ENCODE measurements at regions not wholly inside any gene's neighbourhood (a gene's known extent, or its start where the extent isn't known, plus 50 kb on each side); places are given as distances from the start of the nearest gene placed in this dataset.

DNA sequence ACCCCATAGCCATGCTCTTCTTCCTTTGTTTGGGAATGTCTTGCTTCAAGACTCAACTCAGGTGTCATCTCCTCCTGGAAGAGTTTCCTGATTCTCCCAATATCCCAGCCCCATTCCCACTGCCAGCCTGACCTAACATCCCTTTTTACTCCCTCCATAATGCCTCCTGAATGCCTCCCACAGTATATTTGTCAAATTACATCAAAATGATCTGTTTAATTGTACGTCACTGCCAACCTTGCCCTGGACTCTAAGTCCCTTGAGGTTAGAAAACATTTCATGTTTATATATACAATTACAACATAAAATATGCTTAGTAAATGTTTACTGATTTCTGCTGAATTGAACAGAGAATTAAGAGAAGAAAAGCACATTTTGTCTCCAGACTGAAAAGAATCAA is 301.6 kb upstream of the PDE4D start:
- Mint-ChIP-seq H3K27me3 (no peaks in the 10 kb centered on the region), H3K4me3 (no peak overlapping the region), H3K36me3 (no peaks in the 10 kb centered on the region), H3K9me3 (peaks cover 14% of the 10 kb centered on the region), H3K4me1 (ENCODE audit: low read depth in 2 of 2) (no peaks in the 10 kb centered on the region), H3K27ac (no peak overlapping the region)
- no peak for DNase-seq (ENCODE audit: low spot score)
- ATAC-seq = no peak

GRCh38 chr5:60185231-60186099 is 291.9 kb upstream of the PDE4D start:
- Mint-ChIP-seq H3K4me3 (no peak overlapping the region), H3K27ac (no peak overlapping the region), H3K4me1 (ENCODE audit: low read depth in 2 of 2) (no peaks in the 10 kb centered on the region), H3K27me3 (no peaks in the 10 kb centered on the region), H3K36me3 (no peaks in the 10 kb centered on the region), H3K9me3 (peaks cover 4% of the 10 kb centered on the region)
- DNase-seq (ENCODE audit: low spot score) (no peak), ATAC-seq (no peak)

GRCh38 chr5:60184606-60185005 is 291.1 kb upstream of the PDE4D start:
- Mint-ChIP-seq H3K9me3 (peaks cover 4% of the 10 kb centered on the region), H3K4me3 (no peak overlapping the region), H3K27me3 (no peaks in the 10 kb centered on the region)

DNA sequence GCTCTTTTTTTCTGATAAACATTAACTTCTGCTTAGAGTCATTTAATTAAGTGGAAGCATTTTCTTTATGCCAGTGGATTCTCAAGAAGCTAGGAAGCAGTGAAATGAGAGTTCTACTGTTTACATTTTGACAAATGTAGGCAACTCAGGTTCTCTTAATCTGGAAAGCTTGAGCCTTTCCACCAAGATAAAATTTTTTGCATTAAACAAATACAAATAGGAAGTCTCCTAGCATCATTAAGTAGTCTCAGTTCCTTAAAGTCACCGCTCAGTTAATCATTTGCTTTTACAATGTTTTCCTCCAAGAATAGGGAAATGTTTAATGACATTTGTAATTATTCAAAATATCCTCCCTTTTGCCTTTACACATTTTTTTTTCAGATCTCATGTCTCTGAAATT is 290.4 kb upstream of the PDE4D start:
- ATAC-seq = no peak
- H3K4me1 Mint-ChIP-seq (ENCODE audit: low read depth in 2 of 2) = no peaks in the 10 kb centered on the region

More at GRCh38 chr5:60184606-60185005, 291.1 kb upstream of the PDE4D start:
- Mint-ChIP-seq H3K36me3 (no peaks in the 10 kb centered on the region), H3K4me1 (ENCODE audit: low read depth in 2 of 2) (no peaks in the 10 kb centered on the region), H3K27ac (no peak overlapping the region)
- ATAC-seq (no peak), DNase-seq (ENCODE audit: low spot score) (no peak)

GRCh38 chr5:60178101-60178500 is 284.6 kb upstream of the PDE4D start:
- H3K4me3 Mint-ChIP-seq = no peak overlapping the region
- no peak for DNase-seq (ENCODE audit: low spot score)
- H3K27ac Mint-ChIP-seq = no peak overlapping the region
- ATAC-seq = no peak
- H3K9me3 Mint-ChIP-seq = peaks cover 9% of the 10 kb centered on the region
- H3K4me1 Mint-ChIP-seq (ENCODE audit: low read depth in 2 of 2) = no peaks in the 10 kb centered on the region
- H3K36me3 Mint-ChIP-seq = no peaks in the 10 kb centered on the region
- no peaks in the 10 kb centered on the region for H3K27me3 Mint-ChIP-seq

More for the DNA sequence above, 290.4 kb upstream of the PDE4D start:
- Mint-ChIP-seq H3K36me3 (no peaks in the 10 kb centered on the region), H3K27me3 (no peaks in the 10 kb centered on the region), H3K9me3 (peaks cover 4% of the 10 kb centered on the region), H3K4me3 (no peak overlapping the region), H3K27ac (no peak overlapping the region)
- no peak for DNase-seq (ENCODE audit: low spot score)

DNA sequence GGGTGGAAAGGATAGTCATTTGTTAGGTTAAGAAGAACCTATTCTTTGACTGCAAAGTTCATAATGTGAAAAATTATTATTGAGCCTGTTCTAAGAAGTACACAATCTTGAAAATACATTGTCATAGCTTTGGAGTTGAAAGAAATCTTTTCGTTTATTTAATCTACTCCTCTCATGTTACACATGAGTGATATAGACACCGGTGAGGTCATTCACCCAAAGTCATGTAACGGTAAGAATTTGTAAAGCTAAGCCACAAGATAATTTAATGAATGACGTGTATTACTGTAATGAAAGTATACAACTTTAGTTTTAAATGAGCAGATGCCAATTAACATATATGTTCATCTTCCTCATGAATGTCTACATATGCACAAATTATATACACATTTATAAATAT is 284.1 kb upstream of the PDE4D start:
- peaks cover 9% of the 10 kb centered on the region for H3K9me3 Mint-ChIP-seq
- H3K36me3 Mint-ChIP-seq = no peaks in the 10 kb centered on the region
- H3K4me1 Mint-ChIP-seq (ENCODE audit: low read depth in 2 of 2) = no peaks in the 10 kb centered on the region

DNA sequence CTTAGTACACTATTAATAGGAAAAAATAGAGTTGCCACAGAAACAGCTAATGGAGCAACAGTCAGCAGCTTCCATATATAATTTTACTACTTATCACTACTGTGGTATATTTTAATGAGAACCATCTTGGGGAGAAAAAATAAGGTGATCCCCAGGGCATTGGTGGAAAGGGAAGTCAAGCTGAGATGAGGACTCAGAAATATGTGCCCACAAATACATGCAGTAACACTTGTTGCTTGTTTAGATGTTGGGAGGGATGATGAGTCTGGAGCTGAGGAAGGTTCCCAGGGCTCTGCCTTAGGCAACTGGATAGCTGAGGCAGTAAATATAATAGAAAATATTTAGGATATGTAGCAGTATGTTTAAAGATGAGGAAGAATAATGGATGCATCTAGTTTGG is 280.1 kb upstream of the PDE4D start:
- Mint-ChIP-seq H3K4me3 (no peak overlapping the region), H3K4me1 (ENCODE audit: low read depth in 2 of 2) (no peaks in the 10 kb centered on the region), H3K27me3 (no peaks in the 10 kb centered on the region), H3K27ac (no peak overlapping the region), H3K9me3 (peaks cover 14% of the 10 kb centered on the region), H3K36me3 (no peaks in the 10 kb centered on the region)
- DNase-seq (ENCODE audit: low spot score) (no peak), ATAC-seq (no peak)

More for the DNA sequence above, 284.1 kb upstream of the PDE4D start:
- no peaks in the 10 kb centered on the region for H3K27me3 Mint-ChIP-seq
- H3K4me3 Mint-ChIP-seq = no peak overlapping the region
- no peak for DNase-seq (ENCODE audit: low spot score)
- no peak overlapping the region for H3K27ac Mint-ChIP-seq
- no peak for ATAC-seq

DNA sequence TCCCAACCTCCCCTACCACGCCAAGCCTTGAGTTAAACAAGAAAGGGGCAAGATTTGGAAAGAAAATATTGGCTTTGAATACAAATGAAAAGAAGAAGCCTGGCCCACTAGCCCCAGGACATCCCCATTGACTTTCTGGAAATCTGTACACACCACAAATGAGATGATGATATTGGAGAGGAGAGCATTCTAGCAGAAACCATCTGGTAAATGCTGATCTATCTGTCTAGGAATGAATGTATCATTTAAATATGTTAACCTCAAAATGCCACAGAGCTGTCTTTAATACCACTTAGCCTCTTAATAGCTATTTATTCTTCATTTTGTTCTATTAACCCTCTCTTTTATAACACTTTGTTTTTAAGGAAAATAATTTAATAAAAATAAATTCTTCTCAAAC is 270.2 kb upstream of the PDE4D start:
- H3K27ac Mint-ChIP-seq = no peak overlapping the region
- H3K4me1 Mint-ChIP-seq (ENCODE audit: low read depth in 2 of 2) = no peaks in the 10 kb centered on the region
- H3K27me3 Mint-ChIP-seq = no peaks in the 10 kb centered on the region
- no peak overlapping the region for H3K4me3 Mint-ChIP-seq
- DNase-seq (ENCODE audit: low spot score) (no peak), ATAC-seq (no peak)
- H3K36me3 Mint-ChIP-seq = no peaks in the 10 kb centered on the region
- H3K9me3 Mint-ChIP-seq = peaks cover 4% of the 10 kb centered on the region

GRCh38 chr5:60162441-60162840 is 268.9 kb upstream of the PDE4D start:
- ATAC-seq = no peak
- Mint-ChIP-seq H3K4me1 (ENCODE audit: low read depth in 2 of 2) (no peaks in the 10 kb centered on the region), H3K4me3 (no peak overlapping the region), H3K27me3 (no peaks in the 10 kb centered on the region), H3K36me3 (no peaks in the 10 kb centered on the region), H3K9me3 (peaks cover 3% of the 10 kb centered on the region), H3K27ac (no peak overlapping the region)
- no peak for DNase-seq (ENCODE audit: low spot score)

GRCh38 chr5:60161340-60161934 is 267.9 kb upstream of the PDE4D start:
- H3K27ac Mint-ChIP-seq = no peak overlapping the region
- H3K9me3 Mint-ChIP-seq = peaks cover 3% of the 10 kb centered on the region
- H3K36me3 Mint-ChIP-seq = no peaks in the 10 kb centered on the region
- no peaks in the 10 kb centered on the region for H3K4me1 Mint-ChIP-seq (ENCODE audit: low read depth in 2 of 2)
- no peaks in the 10 kb centered on the region for H3K27me3 Mint-ChIP-seq
- no peak for ATAC-seq
- no peak for DNase-seq (ENCODE audit: low spot score)
- H3K4me3 Mint-ChIP-seq = no peak overlapping the region

GRCh38 chr5:60149081-60149480 is 255.6 kb upstream of the PDE4D start:
- Mint-ChIP-seq H3K27ac (no peak overlapping the region), H3K4me3 (no peak overlapping the region), H3K36me3 (no peaks in the 10 kb centered on the region), H3K4me1 (ENCODE audit: low read depth in 2 of 2) (no peaks in the 10 kb centered on the region), H3K27me3 (no peaks in the 10 kb centered on the region), H3K9me3 (peaks cover 11% of the 10 kb centered on the region)
- no peak for ATAC-seq
- DNase-seq (ENCODE audit: low spot score) = no peak

DNA sequence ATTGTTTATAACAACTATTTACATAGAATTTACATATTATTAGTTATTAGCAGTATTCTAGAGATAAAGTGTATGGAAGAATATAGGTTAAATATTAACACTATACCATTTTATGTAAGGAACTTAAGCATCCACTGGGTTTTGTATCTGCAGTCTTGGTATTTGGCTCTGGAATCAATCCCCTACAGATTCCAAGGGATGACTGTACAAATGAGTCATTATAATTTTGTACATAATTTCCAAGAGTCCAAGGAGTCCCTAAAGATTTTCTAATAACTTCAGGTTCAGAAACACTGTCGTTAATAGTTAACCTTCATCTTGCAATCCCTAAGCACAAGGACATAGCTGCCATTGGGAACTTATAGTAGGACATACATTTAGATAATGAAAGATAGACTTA is 254.8 kb upstream of the PDE4D start:
- H3K9me3 Mint-ChIP-seq = peaks cover 11% of the 10 kb centered on the region
- no peaks in the 10 kb centered on the region for H3K27me3 Mint-ChIP-seq
- DNase-seq (ENCODE audit: low spot score) (no peak), ATAC-seq (no peak)
- H3K4me3 Mint-ChIP-seq = no peak overlapping the region
- no peak overlapping the region for H3K27ac Mint-ChIP-seq
- no peaks in the 10 kb centered on the region for H3K4me1 Mint-ChIP-seq (ENCODE audit: low read depth in 2 of 2)
- no peaks in the 10 kb centered on the region for H3K36me3 Mint-ChIP-seq

DNA sequence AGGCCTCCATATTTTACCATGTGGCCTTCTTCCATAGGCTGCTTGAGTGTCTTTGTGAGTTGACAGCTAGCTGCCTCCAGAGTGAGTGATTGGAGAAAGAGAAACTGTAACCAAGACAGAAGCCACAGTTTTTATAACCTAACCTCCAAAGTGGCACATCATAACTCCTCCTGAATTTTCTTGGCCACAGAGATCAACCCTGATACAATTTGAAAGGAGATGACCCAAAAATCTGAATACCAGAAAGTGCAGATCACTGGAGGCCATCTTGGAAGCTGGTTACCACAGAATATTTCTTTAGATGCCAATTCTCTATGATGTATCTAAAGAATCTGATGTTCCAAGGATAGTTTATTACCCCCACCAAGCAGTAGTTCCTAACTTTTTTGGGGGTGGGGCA is 254.3 kb upstream of the PDE4D start:
- no peak for ATAC-seq
- no peak overlapping the region for H3K27ac Mint-ChIP-seq
- no peak overlapping the region for H3K4me3 Mint-ChIP-seq
- no peaks in the 10 kb centered on the region for H3K36me3 Mint-ChIP-seq
- no peaks in the 10 kb centered on the region for H3K4me1 Mint-ChIP-seq (ENCODE audit: low read depth in 2 of 2)
- peaks cover 11% of the 10 kb centered on the region for H3K9me3 Mint-ChIP-seq
- H3K27me3 Mint-ChIP-seq = no peaks in the 10 kb centered on the region
- DNase-seq (ENCODE audit: low spot score) = no peak

DNA sequence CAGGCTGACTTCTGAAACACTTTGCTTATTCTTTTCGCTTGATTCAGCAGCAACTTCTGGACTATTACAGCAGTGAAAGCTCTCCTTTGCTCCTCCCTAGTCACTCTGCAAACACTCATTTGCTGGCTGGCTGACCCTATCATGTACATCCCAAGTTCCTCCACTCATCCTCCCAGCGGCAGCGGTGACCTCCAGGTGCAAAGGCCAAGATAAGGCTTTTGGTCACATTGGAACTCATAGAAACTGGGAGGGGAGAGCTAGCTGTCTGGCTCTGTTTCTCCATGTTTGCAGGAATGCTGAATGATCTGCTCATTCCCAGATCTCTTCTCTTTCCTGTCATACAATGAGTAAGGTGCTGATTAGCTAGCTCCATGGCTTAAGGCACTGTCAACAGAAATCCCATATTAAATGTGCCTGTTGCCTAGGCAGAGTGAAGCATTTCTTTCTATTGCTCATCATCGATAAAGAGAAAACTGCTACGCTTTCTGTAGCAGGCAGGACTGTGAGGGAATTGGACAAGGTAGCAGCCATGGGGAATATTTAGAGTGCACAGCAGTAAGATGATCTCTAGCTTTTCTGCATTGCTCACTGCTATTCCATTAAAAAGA is 250.5 kb upstream of the PDE4D start:
- Mint-ChIP-seq H3K9me3 (peaks cover 6% of the 10 kb centered on the region), H3K27me3 (no peaks in the 10 kb centered on the region), H3K27ac (no peak overlapping the region), H3K4me1 (ENCODE audit: low read depth in 2 of 2) (no peaks in the 10 kb centered on the region), H3K36me3 (no peaks in the 10 kb centered on the region), H3K4me3 (no peak overlapping the region)
- DNase-seq (ENCODE audit: low spot score) (no peak), ATAC-seq (no peak)

Data from natural killer cell treated with Interleukin-12 subunit alpha and Interleukin-12 subunit beta and Interleukin-15 and Interleukin-18, amount 100 ng/mL, for 72 hours (primary cell).